ENCODE measurements at regions not wholly inside any gene's neighbourhood (a gene's known extent, or its start where the extent isn't known, plus 50 kb on each side); places are given as distances from the start of the nearest gene placed in this dataset.
"Not testable (repeated sequence)": the region's sequence is repeated elsewhere in the genome, so short reads cannot be mapped to it uniquely, and the experiment has no call there.

DNA sequence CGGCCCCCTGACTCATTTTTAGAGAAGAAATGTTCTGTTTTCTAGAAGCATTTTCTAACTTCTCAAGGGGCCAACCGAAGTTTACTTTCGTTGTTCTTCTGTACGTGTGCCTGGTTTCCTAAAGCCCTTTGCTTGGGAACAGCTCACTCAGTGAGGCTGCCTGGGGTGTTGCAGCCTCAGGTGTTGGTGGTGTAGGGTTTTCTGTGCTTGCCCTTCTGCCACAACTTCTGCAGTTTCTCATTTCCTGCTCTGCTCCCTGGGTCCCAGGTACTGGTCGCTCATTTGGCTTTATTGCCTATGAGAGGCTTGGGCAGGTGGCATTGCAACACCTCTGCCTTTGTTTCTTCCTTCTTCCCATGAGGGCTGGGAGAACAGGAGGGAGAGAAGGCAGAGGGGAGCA is 278.3 kb downstream of the SOX4 start:
- FAIRE-seq (no peak), DNase-seq (ENCODE audit: insufficient read length, low spot score) (no peak)
- no peak for TF ChIP-seq CTCF (IDR thresholded peaks at IDR 0.05; ENCODE audit: insufficient read depth, missing control alignments)

DNA sequence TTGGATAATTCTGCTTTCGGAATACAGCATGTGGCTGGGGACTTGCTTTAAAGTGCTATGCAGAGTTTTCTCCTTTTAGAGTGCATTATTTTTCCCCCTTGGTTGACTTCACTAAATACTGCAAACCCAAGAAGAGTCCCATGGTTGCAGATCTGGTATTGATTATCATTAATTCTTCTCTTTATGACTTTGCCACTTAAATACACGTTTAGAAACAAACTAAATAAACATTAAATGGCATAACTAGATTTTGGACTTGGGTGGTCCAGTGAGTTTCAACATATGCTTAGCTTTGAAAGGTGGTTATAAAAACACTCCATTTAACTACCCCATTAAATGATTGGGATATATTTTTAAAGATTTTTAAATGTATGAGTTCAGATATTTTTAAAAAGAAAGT is 279.2 kb downstream of the SOX4 start:
- DNase-seq (ENCODE audit: insufficient read length, low spot score) (no peak), FAIRE-seq (no peak)
- no peak for TF ChIP-seq CTCF (IDR thresholded peaks at IDR 0.05; ENCODE audit: insufficient read depth, missing control alignments)

- no peak for TF ChIP-seq CTCF (IDR thresholded peaks at IDR 0.05; ENCODE audit: insufficient read depth, missing control alignments)
- no peak for DNase-seq (ENCODE audit: insufficient read length, low spot score)
- no peak for FAIRE-seq
Observed at GRCh38 chr6:21873562-21873961, 280.0 kb downstream of the SOX4 start.

- no peak for DNase-seq (ENCODE audit: insufficient read length, low spot score)
- no peak for FAIRE-seq
- no peak for TF ChIP-seq CTCF (IDR thresholded peaks at IDR 0.05; ENCODE audit: insufficient read depth, missing control alignments)
Observed at GRCh38 chr6:21874372-21874771, 280.8 kb downstream of the SOX4 start.

- FAIRE-seq; DNase-seq (ENCODE audit: insufficient read length, low spot score): not testable (repeated sequence)
Observed at GRCh38 chr6:21877037-21877436, 283.5 kb downstream of the SOX4 start.

DNA sequence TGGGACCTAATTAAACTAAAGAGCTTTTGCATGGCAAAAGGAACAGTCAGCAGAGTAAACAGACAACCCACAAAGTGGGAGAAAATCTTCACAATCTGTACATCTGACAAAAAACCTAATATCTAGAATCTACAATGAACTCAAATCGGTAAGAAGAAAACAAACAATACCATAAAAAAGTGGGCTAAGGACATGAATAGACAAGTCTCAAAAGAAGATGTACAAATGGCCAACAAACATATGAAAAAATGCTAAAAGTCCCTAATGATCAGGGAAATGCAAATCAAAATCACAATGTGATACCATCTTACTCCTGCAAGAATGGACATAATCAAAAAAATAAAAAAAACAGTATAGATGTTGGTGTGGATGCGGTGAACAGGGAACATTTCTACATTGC is 286.7 kb downstream of the SOX4 start:
- FAIRE-seq; DNase-seq (ENCODE audit: insufficient read length, low spot score): not testable (repeated sequence)

- TF ChIP-seq CTCF (IDR thresholded peaks at IDR 0.05; ENCODE audit: insufficient read depth, missing control alignments) = no peak
- FAIRE-seq (no peak), DNase-seq (ENCODE audit: insufficient read length, low spot score) (no peak)
Observed at GRCh38 chr6:21881969-21882465, 288.5 kb downstream of the SOX4 start.

DNA sequence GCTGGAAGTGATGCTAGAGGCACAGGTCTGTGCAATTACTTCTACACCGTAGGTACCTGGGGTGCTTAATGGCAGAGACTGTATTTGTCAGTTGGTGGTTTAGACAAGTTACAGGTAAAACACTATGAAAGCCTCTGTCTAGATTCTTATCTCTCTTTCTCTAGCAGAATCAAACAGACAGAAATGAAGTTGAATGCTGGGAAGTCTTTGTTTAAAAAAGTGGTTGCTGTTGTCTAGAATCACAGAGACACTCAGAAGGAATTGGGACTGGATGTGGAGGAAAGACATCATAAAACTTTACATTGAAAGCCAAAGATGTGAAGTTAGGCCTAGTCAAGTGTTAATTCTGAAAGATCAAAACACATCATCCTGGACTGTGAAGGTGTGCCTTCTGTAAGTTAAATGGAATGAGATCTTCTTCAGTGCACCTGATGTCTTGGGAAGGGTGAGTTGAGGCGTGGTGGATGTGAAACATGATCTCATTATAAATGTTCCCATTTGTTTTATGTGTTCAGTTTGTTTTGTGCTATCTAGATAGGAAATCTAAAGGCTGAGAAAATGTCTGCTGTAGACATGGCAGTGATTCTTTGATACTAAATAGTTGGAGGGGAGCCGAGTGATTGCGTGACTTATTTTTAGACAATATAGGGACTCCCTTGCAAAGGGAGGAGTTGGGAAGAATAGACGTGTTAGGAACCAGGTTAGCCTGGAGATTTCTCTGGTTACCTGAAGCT is 290.2 kb downstream of the SOX4 start:
- TF ChIP-seq CTCF (IDR thresholded peaks at IDR 0.05; ENCODE audit: insufficient read depth, missing control alignments) = no peak
- DNase-seq (ENCODE audit: insufficient read length, low spot score) (no peak), FAIRE-seq (no peak)
